HG03520 (cell line): ENCODE measurements at regions not wholly inside any gene's neighbourhood (a gene's known extent, or its start where the extent isn't known, plus 50 kb on each side); places are given as distances from the start of the nearest gene placed in this dataset.

ENCODE experiments used
- ATAC-seq: cut with Tn5 transposase; IDR thresholded peaks from one replicate; pipeline ENCODE4 v1.9.1; 2021; ENCODE audit warnings: mild to moderate bottlenecking, moderate library complexity; ENCODE audit not compliant: unreplicated experiment

DNA sequence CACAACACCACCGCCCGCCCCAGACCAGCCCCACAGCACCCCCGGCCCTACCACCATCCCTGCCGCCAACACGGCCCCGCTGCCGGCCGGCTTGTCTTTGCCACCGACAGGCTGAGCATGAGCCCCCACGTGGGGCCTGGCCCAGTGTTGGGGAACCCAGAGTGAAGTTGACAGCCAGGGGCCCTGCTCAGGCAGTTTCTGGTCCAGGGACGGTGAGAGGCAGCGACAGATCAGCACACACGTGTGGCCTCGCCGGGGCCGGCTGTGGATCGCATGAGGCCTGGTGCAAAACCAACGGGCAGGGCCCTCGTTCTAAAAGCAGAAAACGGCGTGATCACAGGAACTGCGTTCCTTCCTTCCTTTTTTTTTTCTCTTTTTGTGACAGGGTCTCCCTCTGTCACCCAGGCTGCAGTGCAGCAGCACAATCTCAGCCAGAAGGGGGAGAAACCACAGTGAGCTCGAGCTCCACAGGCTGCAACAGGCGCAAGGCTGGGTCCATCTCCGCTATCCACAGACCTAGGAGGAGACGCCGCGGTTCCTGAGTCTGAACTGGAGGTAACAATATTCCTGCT, 50.5 kb upstream of the FBRSL1 start:
- ATAC-seq: no peak

DNA sequence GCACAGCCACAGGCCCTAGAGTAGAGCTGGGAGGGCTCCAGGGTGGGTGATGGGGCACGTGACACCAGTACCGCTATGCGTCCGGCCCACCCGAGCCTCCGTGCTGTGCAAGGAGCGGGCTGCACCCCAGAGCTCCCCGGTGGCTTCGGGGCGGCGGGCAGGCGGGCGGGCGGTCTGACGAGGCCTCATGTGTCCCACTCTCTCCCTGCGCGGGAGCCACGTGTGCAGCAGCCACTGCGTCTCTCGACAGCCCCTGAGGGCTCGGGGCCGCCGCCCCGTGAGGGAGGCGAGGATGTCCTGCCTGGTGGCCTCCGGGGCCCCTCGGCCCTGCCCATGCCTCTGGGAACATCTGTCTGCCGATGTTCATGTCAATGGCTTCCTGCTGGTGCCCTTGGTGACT, 51.2 kb upstream of the FBRSL1 start:
- no peak for ATAC-seq

- ATAC-seq: no peak
These were observed 51.8 kb upstream of the FBRSL1 start for GRCh38 chr12:132437943-132438700.

DNA sequence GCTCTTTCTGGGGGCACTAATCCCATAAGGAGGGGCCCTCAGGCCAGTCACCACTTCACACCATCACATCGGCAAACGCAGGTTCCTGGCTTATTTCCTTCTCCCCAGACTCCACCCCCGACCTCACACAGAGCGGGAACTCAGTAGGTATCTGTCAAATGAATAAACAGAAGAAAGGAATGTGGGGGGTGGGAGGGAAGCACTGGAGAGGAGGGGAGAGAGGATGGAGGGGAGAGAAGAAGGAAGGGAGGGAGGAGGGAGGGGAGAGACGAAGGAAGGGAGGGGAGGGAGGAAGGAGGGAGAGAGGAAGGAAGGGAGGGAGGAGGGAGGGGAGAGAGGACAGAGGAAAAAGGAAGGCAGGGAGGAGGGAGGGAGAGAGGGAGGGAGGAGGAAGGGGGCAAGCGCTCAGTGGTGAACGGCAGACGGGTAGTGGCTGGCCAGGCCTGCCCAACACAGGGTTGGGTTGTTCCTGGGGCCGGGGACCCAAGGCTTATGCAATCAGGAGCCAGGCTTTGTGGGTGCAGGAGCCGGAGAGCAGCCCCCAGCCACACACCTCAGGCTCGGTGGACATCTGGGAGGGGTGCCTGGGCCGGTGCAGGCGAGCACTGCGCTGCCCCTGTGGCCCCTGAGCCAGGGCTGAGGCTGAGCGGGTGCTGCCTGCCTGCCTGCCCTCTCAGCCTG, 52.6 kb upstream of the FBRSL1 start:
- no peak for ATAC-seq

DNA sequence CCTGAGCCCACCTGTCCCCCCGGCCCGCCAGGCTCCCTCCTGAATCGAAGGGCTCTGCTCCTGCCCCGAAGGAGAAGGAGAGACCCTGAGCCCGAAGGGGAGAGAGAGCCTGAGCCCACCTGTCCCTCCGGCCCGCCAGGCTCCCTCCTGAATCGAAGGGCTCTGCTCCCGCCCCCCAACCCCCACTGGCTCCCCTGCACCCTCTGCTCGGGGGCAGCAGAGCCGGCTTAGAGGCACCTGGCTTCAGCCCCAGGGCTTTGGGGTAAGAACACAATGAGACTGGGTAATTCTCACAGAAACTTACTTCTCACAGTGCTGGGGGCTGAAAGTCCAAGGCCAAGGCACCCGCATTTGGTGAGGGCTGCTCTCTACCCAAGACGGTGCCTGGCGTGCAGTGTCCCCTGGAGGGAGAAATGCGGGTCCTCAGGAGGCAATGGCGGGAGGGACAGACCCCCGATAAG, 53.1 kb upstream of the FBRSL1 start:
- ATAC-seq: no peak

DNA sequence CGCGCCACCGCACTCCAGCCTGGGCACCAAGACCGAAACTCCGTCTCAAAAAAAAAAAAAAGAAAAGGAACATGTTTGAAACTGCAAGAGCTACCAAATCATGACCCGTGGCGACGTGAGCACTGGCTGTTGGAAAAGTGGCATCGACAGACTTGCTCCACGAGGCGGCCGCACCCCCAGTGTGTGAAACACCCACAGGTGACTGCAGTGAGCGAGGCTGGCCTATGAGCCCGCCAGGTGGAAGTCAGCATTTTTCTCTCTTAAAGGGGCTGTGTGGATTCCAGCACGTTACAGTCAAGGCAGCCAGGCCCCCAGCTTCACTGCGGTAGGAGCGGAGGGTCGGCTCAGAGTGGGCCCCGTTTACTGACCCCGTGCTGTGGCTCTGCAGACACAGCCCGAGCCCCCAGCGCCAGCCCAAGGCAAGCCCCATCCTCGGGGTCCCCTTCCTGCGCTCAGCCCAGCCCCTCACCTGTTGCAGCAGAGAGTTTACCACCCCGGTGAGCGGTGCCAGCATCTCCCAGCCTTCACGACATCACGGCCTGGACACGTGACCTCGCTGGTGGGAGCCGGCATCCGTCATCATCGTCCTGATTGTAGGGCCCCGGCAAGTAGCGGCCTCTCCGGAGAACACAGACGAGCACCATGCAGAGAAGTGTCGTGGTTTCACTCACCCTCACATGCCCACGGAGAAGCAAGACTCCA, 54.3 kb upstream of the FBRSL1 start:
- ATAC-seq: no peak

DNA sequence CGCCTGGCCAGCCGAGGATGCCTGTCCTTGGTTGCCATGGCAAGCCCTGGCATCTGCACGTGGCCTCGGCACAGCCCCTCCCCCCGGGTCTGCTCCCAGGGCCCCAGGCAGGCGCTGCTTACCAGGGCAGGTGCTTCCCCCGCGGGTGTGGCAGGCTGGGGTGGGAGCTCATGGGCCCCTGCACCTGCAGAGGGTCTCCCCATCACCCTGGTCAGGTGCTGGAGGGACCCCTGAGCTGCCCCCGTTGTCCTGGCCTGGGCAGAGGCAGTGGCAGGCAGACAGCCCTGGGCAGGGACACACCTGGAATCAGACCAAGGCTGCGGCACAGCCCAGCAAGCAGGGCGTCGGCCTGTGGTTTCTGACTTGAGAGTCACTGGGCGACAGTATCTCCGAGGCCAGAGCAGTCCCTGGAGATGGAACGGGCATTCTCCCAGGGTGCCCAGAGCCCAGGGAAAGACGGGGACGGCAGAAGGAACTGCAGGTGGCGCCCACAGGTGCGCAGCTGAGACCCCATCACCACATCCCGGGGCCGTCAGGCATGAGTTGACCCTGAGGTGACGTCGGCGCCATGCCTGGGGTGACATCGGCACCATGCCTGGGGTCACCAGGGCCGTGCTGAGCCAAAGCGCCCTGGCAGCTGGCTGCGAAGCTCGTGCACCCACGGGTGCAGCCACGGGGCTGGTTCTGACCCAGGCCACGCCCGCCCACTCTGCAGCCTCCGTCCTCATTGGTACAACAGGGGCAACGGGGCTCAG, 56.1 kb upstream of the FBRSL1 start:
- no peak for ATAC-seq

GRCh38 chr12:132432721-132433577, 57.0 kb upstream of the FBRSL1 start:
- no peak for ATAC-seq

GRCh38 chr12:132432126-132432705, 57.7 kb upstream of the FBRSL1 start:
- ATAC-seq: no peak

GRCh38 chr12:132430838-132431774, 58.8 kb upstream of the FBRSL1 start:
- no peak for ATAC-seq

GRCh38 chr12:132429946-132430643, 59.9 kb upstream of the FBRSL1 start:
- peak; percentile 75 for ATAC-seq

DNA sequence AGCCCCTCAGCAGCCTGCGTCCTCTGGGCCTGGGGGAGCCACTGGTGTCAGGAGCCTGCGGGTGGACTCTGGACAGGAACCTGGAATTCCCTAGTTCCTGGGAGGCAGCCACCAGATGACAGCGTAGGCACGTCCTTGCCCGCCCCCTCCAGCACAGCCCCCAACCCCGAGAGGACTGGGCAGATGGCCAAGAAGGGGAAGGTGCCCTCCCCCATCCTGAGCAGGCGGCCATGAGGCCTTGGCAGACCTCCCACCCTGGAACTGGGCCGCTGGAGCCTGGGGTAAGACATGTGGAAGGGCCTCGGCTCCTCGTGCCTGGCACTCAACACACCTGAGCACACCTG, 60.4 kb upstream of the FBRSL1 start:
- ATAC-seq: no peak

DNA sequence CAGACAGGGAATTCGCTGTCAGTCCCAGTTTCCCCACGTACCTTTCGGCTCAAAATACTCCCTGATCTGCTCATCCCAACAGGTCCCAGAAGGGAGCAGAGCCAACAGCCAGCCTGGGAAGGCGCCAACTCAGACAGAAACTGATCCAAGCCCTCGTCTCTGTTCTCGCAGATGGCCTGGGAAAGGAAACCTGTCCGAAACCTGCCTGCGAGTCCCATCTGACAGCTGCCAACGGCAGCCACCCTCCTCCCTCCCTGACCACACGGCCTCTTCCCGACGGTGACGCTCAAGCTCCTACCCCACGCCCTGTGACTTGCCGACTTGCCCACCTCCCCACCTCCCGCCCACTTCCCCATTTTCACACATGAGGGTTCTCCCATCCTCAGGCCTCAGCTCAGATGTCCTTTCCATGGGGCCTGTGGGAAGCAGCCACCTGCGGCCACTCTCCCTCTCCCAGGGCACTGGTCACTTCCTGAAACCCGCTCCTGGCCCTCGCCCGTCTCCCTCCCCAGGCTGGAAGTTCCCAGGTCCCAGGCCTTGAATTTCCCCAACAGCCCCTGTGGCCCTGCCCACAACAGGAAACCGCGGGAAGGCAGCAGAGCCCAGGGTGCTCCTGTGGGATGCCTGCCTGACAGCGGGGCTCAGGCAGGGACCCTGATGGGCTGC, 60.9 kb upstream of the FBRSL1 start:
- no peak for ATAC-seq

DNA sequence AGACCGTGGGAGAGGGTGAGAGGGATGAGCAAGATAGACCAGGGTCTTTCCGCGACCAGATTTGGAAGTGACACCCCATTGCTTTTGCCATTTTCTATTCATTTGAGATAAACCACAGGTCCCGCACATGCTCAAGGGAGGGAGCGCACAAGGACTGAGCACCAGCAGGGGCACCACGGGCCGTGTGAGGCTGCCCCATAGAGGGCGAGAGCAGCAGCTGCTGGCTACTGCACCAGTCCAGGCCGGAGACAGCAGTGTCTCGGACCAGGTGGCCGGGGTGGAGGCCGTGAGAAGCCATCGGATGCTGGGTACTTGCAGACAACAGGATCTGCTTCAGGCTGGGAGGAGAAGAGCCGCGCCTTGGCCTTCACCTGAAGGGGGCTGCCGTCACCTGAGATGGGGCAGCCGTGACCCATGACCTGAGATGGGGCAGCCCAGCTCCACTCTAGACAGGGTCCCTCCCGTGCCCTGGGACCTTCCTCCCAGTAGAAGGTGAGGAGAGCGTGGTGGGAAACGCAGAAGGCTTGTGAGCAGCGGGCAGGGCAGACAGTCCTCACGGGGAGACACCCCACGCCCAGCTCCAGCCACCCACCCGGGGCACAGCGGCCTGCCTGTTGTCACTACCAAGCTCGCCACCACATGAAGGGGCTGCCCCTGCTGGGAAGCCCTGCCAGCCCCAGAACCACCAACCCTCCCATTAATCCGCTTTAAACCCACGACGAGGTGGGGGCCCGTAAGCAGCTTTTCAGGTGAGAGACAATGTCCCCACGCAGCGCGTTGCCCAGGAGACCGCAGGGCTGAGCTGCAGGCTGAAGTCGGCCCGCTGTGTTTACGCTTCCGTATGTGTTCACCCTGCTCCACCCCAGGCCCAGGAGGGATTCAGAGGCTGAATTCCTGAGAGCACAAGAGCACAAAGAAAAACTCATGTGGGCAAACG, 61.7 kb upstream of the FBRSL1 start:
- no peak for ATAC-seq

GRCh38 chr12:132427174-132427768, 62.7 kb upstream of the FBRSL1 start:
- ATAC-seq: no peak
